RWPE2 (cell line): ENCODE measurements at regions not wholly inside any gene's neighbourhood (a gene's known extent, or its start where the extent isn't known, plus 50 kb on each side); places are given as distances from the start of the nearest gene placed in this dataset.

Source experiments
- ATAC-seq: fragments of 200-7000 bp; cut with Tn5 transposase; 3 replicates; pipeline ENCODE4 v1.9.1; 2021; ENCODE audit warnings: low read depth
- DNase-seq: peaks from one replicate; pipeline ENCODE4 v3.0.0-alpha.2; 2020; ENCODE audit warnings: low spot score
- H3K27ac ChIP-seq: fragments of 450-650 bp; 2 replicates; pipeline ENCODE4 v1.5.1; 2017; ENCODE audit warnings: mild to moderate bottlenecking; ENCODE audit not compliant: poor library complexity, severe bottlenecking
- H3K27me3 ChIP-seq: fragments of 250-450 bp; sonication (Bioruptor Pico); 2 replicates; pipeline ENCODE4 v1.5.1; 2021; ENCODE audit warnings: mild to moderate bottlenecking, moderate library complexity; ENCODE audit not compliant: insufficient read depth, poor library complexity, severe bottlenecking
- H3K36me3 ChIP-seq: fragments of 250-450 bp; sonication (Bioruptor Pico); 2 replicates; pipeline ENCODE4 v1.5.1; 2020; ENCODE audit warnings: low read depth, mild to moderate bottlenecking, moderate library complexity
- H3K4me1 ChIP-seq: fragments of 250-450 bp; sonication (Bioruptor Pico); 2 replicates; pipeline ENCODE4 v1.5.1; 2021; ENCODE audit warnings: mild to moderate bottlenecking, moderate library complexity; ENCODE audit not compliant: insufficient read depth, poor library complexity, severe bottlenecking
- H3K4me3 ChIP-seq: fragments of 250-450 bp; sonication (Bioruptor Pico); 2 replicates; pipeline ENCODE4 v1.5.1; 2021; ENCODE audit warnings: mild to moderate bottlenecking, moderate library complexity; ENCODE audit not compliant: severe bottlenecking
- H3K9me3 ChIP-seq: fragments of 250-450 bp; sonication (Bioruptor Pico); 2 replicates; pipeline ENCODE4 v1.5.1; 2021; ENCODE audit warnings: mild to moderate bottlenecking, moderate library complexity; ENCODE audit not compliant: severe bottlenecking
- CTCF ChIP-seq: fragments of 450-650 bp; IDR thresholded peaks from one replicate; pipeline ENCODE4 v1.5.1; 2017; ENCODE audit warnings: mild to moderate bottlenecking, moderate library complexity; ENCODE audit not compliant: poor library complexity, severe bottlenecking

GRCh38 chrX:16028576-16028975 is 94.8 kb upstream of the GRPR start:
- TF ChIP-seq CTCF: no peak
- H3K4me3 ChIP-seq: no peak overlapping the region
- ATAC-seq: no peak

DNA sequence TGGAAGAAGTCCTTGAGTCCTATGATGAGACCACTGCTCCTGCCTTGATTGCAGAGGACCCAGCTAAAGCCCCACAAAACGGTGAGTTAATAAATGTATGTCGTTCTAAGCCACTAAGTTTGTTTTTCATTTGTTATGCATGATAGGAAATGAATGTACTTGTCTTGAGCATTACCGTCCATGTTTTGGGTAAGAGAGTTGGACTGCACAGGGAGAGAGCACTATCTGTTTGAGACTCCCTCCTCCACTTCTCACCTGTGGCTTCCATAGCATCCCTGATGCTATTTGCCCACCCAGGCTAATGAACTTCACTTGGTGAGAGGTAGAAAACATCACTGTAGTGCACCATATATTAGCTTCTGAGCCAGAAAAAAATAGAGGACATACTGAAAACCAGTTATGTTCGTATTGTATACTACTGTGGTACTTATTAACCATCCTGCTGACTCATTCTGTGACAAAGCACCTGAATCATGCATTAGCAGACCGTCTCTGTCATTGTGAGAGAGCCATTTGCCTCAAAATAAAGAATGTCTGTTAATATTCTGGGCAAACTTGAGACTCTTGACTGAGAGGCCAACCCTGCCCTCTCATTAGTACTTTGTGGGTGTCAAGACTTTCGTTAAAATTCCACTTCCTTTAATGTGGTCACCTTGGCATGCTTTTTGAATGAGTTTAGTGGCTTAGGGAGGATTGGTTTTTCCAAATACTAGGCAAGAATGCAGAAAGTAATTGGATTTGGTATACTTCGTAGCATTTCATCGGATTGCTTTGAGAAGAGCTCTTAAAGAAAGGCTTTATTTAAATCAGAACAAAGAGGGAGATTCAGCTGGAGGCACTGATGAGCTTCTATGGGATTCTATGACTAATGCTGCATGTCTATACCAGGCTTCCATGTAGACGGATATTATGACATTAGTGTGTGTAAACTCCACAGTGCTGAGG is 99.3 kb upstream of the GRPR start:
- peak; percentile 81 for ATAC-seq

More at GRCh38 chrX:16028576-16028975, 94.8 kb upstream of the GRPR start:
- DNase-seq: no peak
- Histone ChIP-seq H3K36me3 (no peaks in the 10 kb centered on the region), H3K9me3 (no peaks in the 10 kb centered on the region), H3K27me3 (no peaks in the 10 kb centered on the region), H3K27ac (no peak overlapping the region), H3K4me1 (peaks cover 11% of the 10 kb centered on the region)

DNA sequence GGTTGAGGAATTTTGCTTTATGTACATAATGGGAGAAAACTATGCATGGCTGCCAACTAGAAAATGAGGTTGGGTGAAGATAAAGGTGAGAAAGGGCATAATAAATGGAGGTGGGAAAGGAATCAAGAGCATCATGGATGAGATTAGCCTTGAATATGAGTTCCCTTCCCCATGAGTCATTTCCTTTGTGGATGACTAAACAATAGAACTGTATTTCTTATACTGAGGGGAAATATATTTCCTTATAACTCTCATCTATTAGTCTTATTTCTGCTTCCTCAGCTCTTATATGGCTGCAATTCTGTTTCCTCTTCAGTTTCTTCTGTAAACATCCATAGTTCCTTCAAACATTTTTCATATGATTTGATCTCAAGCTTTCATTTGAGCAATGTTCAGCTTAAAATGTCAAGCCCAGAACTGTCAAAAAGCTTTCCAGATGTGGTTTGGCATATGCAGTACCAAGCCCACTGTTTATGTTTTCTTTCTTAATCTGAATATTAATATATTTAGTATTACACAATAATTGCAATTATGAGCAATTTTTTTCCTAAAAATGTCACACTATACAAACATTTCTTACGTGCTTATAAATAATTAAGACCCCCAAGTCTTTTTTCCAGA is 100.7 kb upstream of the GRPR start:
- ATAC-seq: peak; percentile 64
- H3K9me3 ChIP-seq: no peaks in the 10 kb centered on the region
- H3K4me3 ChIP-seq: no peak overlapping the region
- H3K36me3 ChIP-seq: no peaks in the 10 kb centered on the region
- no peak for DNase-seq
- peaks cover 21% of the 10 kb centered on the region for H3K4me1 ChIP-seq
- H3K27me3 ChIP-seq: no peaks in the 10 kb centered on the region
- peak overlapping the region; percentile 81 for H3K27ac ChIP-seq
- TF ChIP-seq CTCF: no peak

More for the DNA sequence above, 99.3 kb upstream of the GRPR start:
- H3K4me3 ChIP-seq: no peak overlapping the region
- peaks cover 21% of the 10 kb centered on the region for H3K4me1 ChIP-seq
- H3K27ac ChIP-seq: peak overlapping the region; percentile 81
- DNase-seq: no peak
- no peaks in the 10 kb centered on the region for H3K9me3 ChIP-seq
- H3K36me3 ChIP-seq: no peaks in the 10 kb centered on the region
- no peak for TF ChIP-seq CTCF
- H3K27me3 ChIP-seq: no peaks in the 10 kb centered on the region

DNA sequence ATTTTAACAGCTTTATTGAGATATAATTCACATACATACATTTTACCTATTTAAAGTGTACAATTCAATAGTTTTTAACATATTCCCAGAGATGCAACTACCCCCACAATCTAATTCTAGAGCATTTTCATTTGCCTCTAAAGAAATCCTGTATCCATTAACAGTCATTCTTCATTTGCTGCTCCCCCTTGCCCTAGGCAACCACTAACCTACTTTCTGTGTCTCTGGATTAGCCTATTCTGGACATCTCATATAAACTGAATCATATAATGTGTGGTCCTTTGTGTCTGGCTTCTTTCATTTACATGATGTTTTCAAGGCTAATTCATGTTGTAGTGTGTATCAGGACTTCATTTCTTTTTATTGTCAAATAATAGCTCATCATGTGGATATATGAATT is 105.1 kb upstream of the GRPR start:
- Histone ChIP-seq H3K4me3 (no peak overlapping the region), H3K27ac (no peak overlapping the region), H3K27me3 (no peaks in the 10 kb centered on the region), H3K4me1 (peaks cover 10% of the 10 kb centered on the region), H3K9me3 (no peaks in the 10 kb centered on the region), H3K36me3 (no peaks in the 10 kb centered on the region)
- ATAC-seq: no peak
- no peak for TF ChIP-seq CTCF
- no peak for DNase-seq
